H9 (cell line): ENCODE measurements at regions not wholly inside any gene's neighbourhood (a gene's known extent, or its start where the extent isn't known, plus 50 kb on each side); places are given as distances from the start of the nearest gene placed in this dataset.

Experiments
- DNase-seq: peaks from one replicate; pipeline ENCODE4 v3.0.0-alpha.2; 2017
- H2AFZ ChIP-seq: one replicate; pipeline ENCODE4 v1.6.1; 2013; ENCODE audit warnings: mild to moderate bottlenecking, low read length, control low read depth, moderate library complexity
- H2AK5ac ChIP-seq: 2 replicates; pipeline ENCODE4 v1.6.1; 2013; ENCODE audit warnings: low read length, control low read depth, mixed read lengths; ENCODE audit not compliant: insufficient read length
- H2BK120ac ChIP-seq: one replicate; pipeline ENCODE4 v1.6.1; 2013; ENCODE audit warnings: low read depth, mild to moderate bottlenecking, low read length, control low read depth, inconsistent platforms; ENCODE audit not compliant: poor library complexity, severe bottlenecking
- H2BK12ac ChIP-seq: 2 replicates; pipeline ENCODE4 v1.6.1; 2013; ENCODE audit warnings: low read length, control low read depth, mixed read lengths, low read depth; ENCODE audit not compliant: insufficient read length
- H2BK15ac ChIP-seq: 2 replicates; pipeline ENCODE4 v1.6.1; 2013; ENCODE audit warnings: low read depth, low read length, control low read depth
- H2BK20ac ChIP-seq: one replicate; pipeline ENCODE4 v1.6.1; 2013; ENCODE audit warnings: low read depth, mild to moderate bottlenecking, low read length, control low read depth, inconsistent platforms; ENCODE audit not compliant: poor library complexity, severe bottlenecking
- H2BK5ac ChIP-seq: 2 replicates; pipeline ENCODE4 v1.6.1; 2013; ENCODE audit warnings: low read length, control low read depth, mixed read lengths; ENCODE audit not compliant: insufficient read length
- H3K14ac ChIP-seq: 2 replicates; pipeline ENCODE4 v1.6.1; 2013; ENCODE audit warnings: low read length, control low read depth; ENCODE audit not compliant: insufficient read depth
- H3K18ac ChIP-seq: 2 replicates; pipeline ENCODE4 v1.6.1; 2013; ENCODE audit warnings: low read depth, mild to moderate bottlenecking, mixed read lengths, low read length, control low read depth; ENCODE audit not compliant: insufficient read length
- H3K23ac ChIP-seq: 2 replicates; pipeline ENCODE4 v1.6.1; 2013; ENCODE audit warnings: low read length, control low read depth, mixed read lengths, low read depth; ENCODE audit not compliant: insufficient read length
- H3K23me2 ChIP-seq: 2 replicates; pipeline ENCODE4 v1.6.1; 2013; ENCODE audit warnings: low read depth, mild to moderate bottlenecking, mixed read lengths, low read length, control low read depth; ENCODE audit not compliant: insufficient read length, poor library complexity, severe bottlenecking
- H3K27ac ChIP-seq: 2 replicates; pipeline ENCODE4 v1.5.1; 2013; ENCODE audit warnings: low read length, control low read depth, mixed read lengths, low read depth; ENCODE audit not compliant: insufficient read length
- H3K27me3 ChIP-seq: 2 replicates; pipeline ENCODE4 v1.6.1; 2013; ENCODE audit warnings: low read length, control low read depth, inconsistent platforms; ENCODE audit not compliant: insufficient read depth
- H3K4ac ChIP-seq: 2 replicates; pipeline ENCODE4 v1.6.1; 2013; ENCODE audit warnings: low read depth, mild to moderate bottlenecking, control low read depth, inconsistent platforms, low read length, moderate library complexity
- H3K4me1 ChIP-seq: 2 replicates; pipeline ENCODE4 v1.6.1; 2013; ENCODE audit warnings: low read length, control low read depth, inconsistent platforms; ENCODE audit not compliant: insufficient read depth
- H3K4me2 ChIP-seq: 2 replicates; pipeline ENCODE4 v1.6.1; 2013; ENCODE audit warnings: low read length, control low read depth, mixed read lengths; ENCODE audit not compliant: insufficient read length, insufficient read depth
- H3K56ac ChIP-seq: 2 replicates; pipeline ENCODE4 v1.6.1; 2013; ENCODE audit warnings: low read depth, mild to moderate bottlenecking, mixed read lengths, low read length, control low read depth; ENCODE audit not compliant: insufficient read length
- H3K79me1 ChIP-seq: 2 replicates; pipeline ENCODE4 v1.6.1; 2013; ENCODE audit warnings: low read depth, mild to moderate bottlenecking, moderate library complexity, low read length, control low read depth, inconsistent platforms; ENCODE audit not compliant: insufficient read depth, poor library complexity, severe bottlenecking
- H3K79me2 ChIP-seq: 2 replicates; pipeline ENCODE4 v1.6.1; 2013; ENCODE audit warnings: low read length, control low read depth, inconsistent platforms; ENCODE audit not compliant: insufficient read depth
- H3K9ac ChIP-seq: 2 replicates; pipeline ENCODE4 v1.6.1; 2013; ENCODE audit warnings: low read length, control low read depth, mixed read lengths; ENCODE audit not compliant: insufficient read length; ENCODE audit errors: extremely low read depth
- H3K9me3 ChIP-seq: one replicate; pipeline ENCODE4 v1.6.1; 2013; ENCODE audit warnings: low read depth, low read length, inconsistent platforms; ENCODE audit not compliant: control insufficient read depth
- H3T11ph ChIP-seq: one replicate; pipeline ENCODE4 v1.6.1; 2013; ENCODE audit warnings: mild to moderate bottlenecking, low read length, control low read depth, inconsistent platforms
- H4K20me1 ChIP-seq: one replicate; pipeline ENCODE4 v1.6.1; 2013; ENCODE audit not compliant: control insufficient read depth, insufficient read length, insufficient read depth
- H4K5ac ChIP-seq: 2 replicates; pipeline ENCODE4 v1.6.1; 2013; ENCODE audit warnings: low read depth, mild to moderate bottlenecking, mixed read lengths, low read length, control low read depth; ENCODE audit not compliant: insufficient read length
- H4K8ac ChIP-seq: replicated peaks from 2 replicates; pipeline ENCODE4 v1.6.1; 2013; ENCODE audit warnings: low read length, control low read depth, mixed read lengths, low read depth; ENCODE audit not compliant: insufficient read length
- H4K91ac ChIP-seq: 2 replicates; pipeline ENCODE4 v1.6.1; 2013; ENCODE audit warnings: low read depth, mild to moderate bottlenecking, moderate library complexity, mixed read lengths, low read length, control low read depth; ENCODE audit not compliant: insufficient read length
- H3K27ac Mint-ChIP-seq, 3 experiments: 2 replicates in 2 of 3; 3 replicates in 1 of 3; pipeline ENCODE4 v1.8.0; 2020 to 2021; ENCODE audit warnings: mixed read lengths in 3 of 3, mild to moderate bottlenecking in 1 of 3, moderate library complexity in 1 of 3
- H3K27me3 Mint-ChIP-seq: 2 replicates; pipeline ENCODE4 v1.8.0; 2021; ENCODE audit warnings: low read depth, mild to moderate bottlenecking, moderate library complexity, mixed read lengths
- H3K36me3 Mint-ChIP-seq, 3 experiments: 2 replicates in 2 of 3; 3 replicates in 1 of 3; pipeline ENCODE4 v1.8.0; 2020 to 2021; ENCODE audit warnings: low read depth in 3 of 3, mixed read lengths in 3 of 3; ENCODE audit not compliant: insufficient read depth in 1 of 3
- H3K4me1 Mint-ChIP-seq, 2 experiments: 2 replicates each; pipeline ENCODE4 v1.8.0; 2020; ENCODE audit warnings: mixed read lengths in 2 of 2
- H3K4me3 Mint-ChIP-seq, 2 experiments: 2 replicates in 1 of 2; 3 replicates in 1 of 2; pipeline ENCODE4 v1.8.0; 2020 to 2021; ENCODE audit warnings: mild to moderate bottlenecking in 2 of 2, mixed read lengths in 2 of 2, moderate library complexity in 1 of 2
- H3K9me3 Mint-ChIP-seq, 2 experiments: 2 replicates in 1 of 2; 3 replicates in 1 of 2; pipeline ENCODE4 v1.8.0; 2020; ENCODE audit warnings: mild to moderate bottlenecking in 2 of 2, mixed read lengths in 2 of 2, moderate library complexity in 1 of 2
- CTCF ChIP-seq: fragments of 200-600 bp; sonication (generic); conservative IDR thresholded peaks from 3 replicates; pipeline ENCODE4 v1.8.0; 2021; ENCODE audit warnings: antibody characterized with exemption, mild to moderate bottlenecking
- WGBS: extraction: QIAGEN DNeasy Blood & Tissue Kit; methylation state at CpG from one replicate; pipeline ENCODE4 v1.1.7; 2013; ENCODE audit warnings: missing lambda C conversion rate, low lambda C conversion rate, mixed read lengths; ENCODE audit not compliant: insufficient read length; ENCODE audit errors: extremely low coverage; 5-methylcytosine and 5-hydroxymethylcytosine counted together

- Histone ChIP-seq H3K14ac (no peak overlapping the region), H3K9me3 (no peaks in the 10 kb centered on the region), H2BK5ac (no peak overlapping the region), H3K9ac (no peak overlapping the region), H3K27me3 (no peaks in the 10 kb centered on the region), H2AK5ac (no peak overlapping the region), H3K56ac (no peak overlapping the region), H3T11ph (no peak overlapping the region), H3K4me1 (no peaks in the 10 kb centered on the region), H2BK12ac (no peak overlapping the region), H4K20me1 (no peaks in the 10 kb centered on the region), H3K23me2 (no peaks in the 10 kb centered on the region), H2AFZ (no peak overlapping the region), H3K79me1 (no peaks in the 10 kb centered on the region), H3K27ac (no peak overlapping the region), H3K4me2 (no peak overlapping the region), H3K23ac (no peak overlapping the region), H3K79me2 (no peaks in the 10 kb centered on the region), H3K4ac (no peak overlapping the region), H4K5ac (no peak overlapping the region), H2BK20ac (no peak overlapping the region), H2BK120ac (no peak overlapping the region), H2BK15ac (no peak overlapping the region), H4K91ac (no peak overlapping the region), H4K8ac (no peak overlapping the region), H3K18ac (no peak overlapping the region)
- no peak for TF ChIP-seq CTCF
- Mint-ChIP-seq H3K4me1 (0 out of 4 replicates have a peak, but pooled peaks cover 0 to 2% of the 10 kb centered on the region in 2 experiments), H3K27ac (no peak overlapping the region), H3K36me3 (no peaks in the 10 kb centered on the region), H3K27me3 (no peaks in the 10 kb centered on the region), H3K4me3 (no peak overlapping the region), H3K9me3 (no peaks in the 10 kb centered on the region)
- DNase-seq = no peak
- no CpG with 5 or more reads among the region's 2 CpGs for WGBS
These were observed 195.8 kb upstream of the RASGEF1B start for GRCh38 chr4:81667539-81667938.
